ENCODE measurements at regions not wholly inside any gene's neighbourhood (a gene's known extent, or its start where the extent isn't known, plus 50 kb on each side); places are given as distances from the start of the nearest gene placed in this dataset.

- intact Hi-C loops (cut with micrococcal nuclease; ENCODE audit: unreplicated experiment): no loop called here
- Histone ChIP-seq H3K36me3 (ENCODE audit: control insufficient read depth, insufficient read depth, low read length) (no peaks in the 10 kb centered on the region), H3K27me3 (ENCODE audit: control insufficient read depth, insufficient read depth, low read length) (no peaks in the 10 kb centered on the region), H3K4me3 (ENCODE audit: low read depth in 2 of 2, low read length in 2 of 2) (no peak overlapping the region), H3K27ac (ENCODE audit: low read length) (peak overlapping the region; percentile 71), H3K9me3 (ENCODE audit: control insufficient read depth, insufficient read depth, low read depth, low read length) (no peaks in the 10 kb centered on the region), H3K4me1 (ENCODE audit: control insufficient read depth, insufficient read depth, low read length) (peaks cover 12% of the 10 kb centered on the region)
- ChIA-PET POLR2A (interaction anchor here (0.5 kb wide), 1 partner anchor 354 kb away, joined by 6 read pairs; no protein-coding TSS in a partner anchor), CTCF (no interaction called here)
- in situ Hi-C loops (cut with HindIII; ENCODE audit: low pct_unique_long_range_greater_than_20kb, low sequenced_read_pairs): no loop called here
- BruUV-seq (replicated peaks): no TSS peak
- DNase-seq (ENCODE audit: low read depth, low spot score) (no peak), ATAC-seq (no peak)
- TF ChIP-seq SIN3A (IDR thresholded peaks at IDR 0.05; ENCODE audit: borderline replicate concordance, insufficient read depth, low read depth, low read length) (no peak), REST (IDR thresholded peaks at IDR 0.05; ENCODE audit: insufficient read depth in 1 of 2, low read depth in 2 of 2, low read length in 1 of 2) (no peak), POLR2AphosphoS5 (IDR thresholded peaks at IDR 0.05; ENCODE audit: low read depth, low read length) (no peak), CTCF (IDR thresholded peaks at IDR 0.05) (no peak), TCF7L2 (IDR thresholded peaks at IDR 0.05; ENCODE audit: low read depth, low read length) (no peak)
These were observed 186.7 kb downstream of the TOMM20 start for GRCh38 chr1:234942012-234942332.

- intact Hi-C loops (cut with micrococcal nuclease; ENCODE audit: unreplicated experiment) (no loop called here), in situ Hi-C loops (cut with HindIII; ENCODE audit: low pct_unique_long_range_greater_than_20kb, low sequenced_read_pairs) (no loop called here)
- DNase-seq (ENCODE audit: low read depth, low spot score) (no peak), ATAC-seq (no peak)
- TF ChIP-seq POLR2AphosphoS5 (IDR thresholded peaks at IDR 0.05; ENCODE audit: low read depth, low read length) (no peak), TCF7L2 (IDR thresholded peaks at IDR 0.05; ENCODE audit: low read depth, low read length) (no peak), CTCF (IDR thresholded peaks at IDR 0.05) (no peak), REST (IDR thresholded peaks at IDR 0.05; ENCODE audit: insufficient read depth in 1 of 2, low read depth in 2 of 2, low read length in 1 of 2) (no peak), SIN3A (IDR thresholded peaks at IDR 0.05; ENCODE audit: borderline replicate concordance, insufficient read depth, low read depth, low read length) (no peak)
- ChIA-PET POLR2A (interaction anchor here (0.5 kb wide), 1 partner anchor 353 kb away, joined by 6 read pairs; no protein-coding TSS in a partner anchor), CTCF (no interaction called here)
- Histone ChIP-seq H3K27me3 (ENCODE audit: control insufficient read depth, insufficient read depth, low read length) (no peaks in the 10 kb centered on the region), H3K9me3 (ENCODE audit: control insufficient read depth, insufficient read depth, low read depth, low read length) (no peaks in the 10 kb centered on the region), H3K27ac (ENCODE audit: low read length) (peak overlapping the region; percentile 71), H3K4me1 (ENCODE audit: control insufficient read depth, insufficient read depth, low read length) (peaks cover 17% of the 10 kb centered on the region), H3K4me3 (ENCODE audit: low read depth in 2 of 2, low read length in 2 of 2) (no peak overlapping the region), H3K36me3 (ENCODE audit: control insufficient read depth, insufficient read depth, low read length) (no peaks in the 10 kb centered on the region)
- BruUV-seq (replicated peaks): no TSS peak
These were observed 187.2 kb downstream of the TOMM20 start for GRCh38 chr1:234941321-234942011.

Measured in Panc1 (cell line).